Thyroid gland (tissue), 4 donors: ENCODE measurements at regions not wholly inside any gene's neighbourhood (a gene's known extent, or its start where the extent isn't known, plus 50 kb on each side); places are given as distances from the start of the nearest gene placed in this dataset.

Experiments used
- POLR2A ChIP-seq, 2 donors: fragments of 450-650 bp; IDR thresholded peaks; one replicate each; pipeline ENCODE4 v1.6.1; 2017; ENCODE audit warnings: antibody characterized with exemption in 2 of 2, mild to moderate bottlenecking in 2 of 2, moderate library complexity in 1 of 2
- TF ChIP-seq, protein P1 (sequence below), 6 experiments: fragments of 200-600 bp in 3 of 6; fragments of 450-650 bp in 3 of 6; sonication (generic) in 3 of 6; IDR thresholded peaks; one replicate each; pipeline ENCODE4 v1.5.1; 2016 to 2019; ENCODE audit warnings: antibody characterized with exemption in 6 of 6, mild to moderate bottlenecking in 2 of 6, inconsistent platforms in 1 of 6, moderate library complexity in 1 of 6

DNA sequence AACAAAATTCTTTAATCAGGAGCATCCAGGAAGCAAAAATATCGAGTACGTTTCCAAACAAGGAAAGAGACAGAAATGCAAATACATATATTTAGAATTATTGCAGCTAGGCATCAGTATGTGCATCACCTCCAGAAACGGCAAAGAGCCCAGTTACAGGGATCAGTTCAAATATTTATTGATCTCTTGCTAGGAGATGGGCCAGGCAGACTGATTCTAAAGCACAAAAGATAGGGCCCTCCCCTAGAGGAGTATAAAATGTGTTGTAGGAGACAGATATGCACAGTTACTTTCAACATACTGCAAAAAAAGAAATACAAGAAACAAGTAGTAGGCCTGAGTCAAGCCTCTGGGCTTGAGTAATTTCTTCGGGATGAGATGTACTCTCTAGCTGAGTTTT, 80.7 kb upstream of the NHSL1 start:
- TF ChIP-seq POLR2A (IDR thresholded peaks at IDR 0.05) = no peak
- TF ChIP-seq, protein P1, sequence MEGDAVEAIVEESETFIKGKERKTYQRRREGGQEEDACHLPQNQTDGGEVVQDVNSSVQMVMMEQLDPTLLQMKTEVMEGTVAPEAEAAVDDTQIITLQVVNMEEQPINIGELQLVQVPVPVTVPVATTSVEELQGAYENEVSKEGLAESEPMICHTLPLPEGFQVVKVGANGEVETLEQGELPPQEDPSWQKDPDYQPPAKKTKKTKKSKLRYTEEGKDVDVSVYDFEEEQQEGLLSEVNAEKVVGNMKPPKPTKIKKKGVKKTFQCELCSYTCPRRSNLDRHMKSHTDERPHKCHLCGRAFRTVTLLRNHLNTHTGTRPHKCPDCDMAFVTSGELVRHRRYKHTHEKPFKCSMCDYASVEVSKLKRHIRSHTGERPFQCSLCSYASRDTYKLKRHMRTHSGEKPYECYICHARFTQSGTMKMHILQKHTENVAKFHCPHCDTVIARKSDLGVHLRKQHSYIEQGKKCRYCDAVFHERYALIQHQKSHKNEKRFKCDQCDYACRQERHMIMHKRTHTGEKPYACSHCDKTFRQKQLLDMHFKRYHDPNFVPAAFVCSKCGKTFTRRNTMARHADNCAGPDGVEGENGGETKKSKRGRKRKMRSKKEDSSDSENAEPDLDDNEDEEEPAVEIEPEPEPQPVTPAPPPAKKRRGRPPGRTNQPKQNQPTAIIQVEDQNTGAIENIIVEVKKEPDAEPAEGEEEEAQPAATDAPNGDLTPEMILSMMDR (IDR thresholded peaks at IDR 0.05) = no peak
